DMS153 treated with DMSO at 0.1 percent for 48 hours (cell line): ENCODE measurements at regions not wholly inside any gene's neighbourhood (a gene's known extent, or its start where the extent isn't known, plus 50 kb on each side); places are given as distances from the start of the nearest gene placed in this dataset.

Experiments used
- DNase-seq: peaks from one replicate; lab custom pipeline; 2025; ENCODE audit not compliant: unreplicated experiment; lab: John Stamatoyannopoulos, UW

- no peak for DNase-seq
Measured at GRCh38 chr1:2932671-2933350, 88.5 kb upstream of the ACTRT2 start.

GRCh38 chr1:2933431-2934155, 87.7 kb upstream of the ACTRT2 start:
- no peak for DNase-seq

DNA sequence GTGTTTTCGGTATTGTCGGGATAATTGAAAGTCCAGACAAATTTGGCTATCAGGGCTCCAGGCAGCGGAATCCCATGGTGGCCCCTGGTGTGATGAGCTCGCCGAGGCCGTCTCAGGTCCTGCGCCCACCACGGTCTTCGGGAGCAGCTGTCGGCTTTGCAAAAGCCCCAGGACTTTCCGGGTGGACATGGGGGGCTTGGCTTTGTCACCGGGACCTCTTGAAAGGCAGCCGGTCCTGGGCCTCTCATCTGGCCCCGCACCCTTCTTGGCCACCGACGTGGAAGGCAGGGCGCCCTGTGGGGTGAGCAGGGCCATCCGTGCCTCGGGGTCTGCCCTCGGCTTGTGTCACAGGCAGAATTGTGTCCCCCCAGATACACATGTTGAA, 87.1 kb upstream of the ACTRT2 start:
- no peak for DNase-seq

GRCh38 chr1:2934642-2935081, 86.6 kb upstream of the ACTRT2 start:
- no peak for DNase-seq

DNA sequence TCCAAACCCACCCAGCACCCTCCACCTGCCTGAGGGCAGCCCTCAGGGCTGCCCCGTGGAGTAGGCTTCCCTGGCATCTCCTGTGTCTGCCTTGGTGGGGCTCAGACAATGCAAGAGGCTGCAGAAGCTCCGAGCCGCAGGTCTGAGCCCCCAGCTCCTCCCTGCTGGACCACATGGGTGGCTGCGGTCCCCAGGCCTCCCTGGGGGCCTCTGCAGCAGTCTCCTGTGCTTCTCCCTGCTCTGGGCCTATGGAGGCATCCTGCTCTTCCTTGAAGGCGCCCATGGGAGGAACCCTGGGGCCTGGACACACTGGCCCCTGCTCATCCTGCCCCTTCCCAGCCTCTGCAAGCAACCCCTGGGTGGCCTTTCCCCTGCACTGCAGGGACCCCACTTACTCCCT, 86.1 kb upstream of the ACTRT2 start:
- DNase-seq: no peak

- DNase-seq: no peak
Measured at GRCh38 chr1:2935751-2936390, 85.4 kb upstream of the ACTRT2 start.

- DNase-seq: no peak
Measured at GRCh38 chr1:2936559-2937515, 84.4 kb upstream of the ACTRT2 start.

DNA sequence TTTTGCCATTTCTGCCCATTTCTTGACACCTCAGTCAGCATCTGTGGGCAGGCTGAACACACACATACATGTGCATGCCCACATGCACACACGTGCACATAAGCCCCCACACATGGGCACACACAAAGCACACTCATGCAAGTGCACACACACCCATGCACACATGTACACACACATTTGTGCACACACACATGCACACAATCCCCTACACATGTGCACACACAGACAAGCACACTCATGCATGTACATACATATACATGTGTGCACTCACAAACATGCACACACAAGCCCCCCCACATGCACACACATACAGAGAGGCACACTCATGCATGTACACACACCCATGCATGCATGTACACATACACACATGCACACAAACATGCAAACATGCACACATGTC, 83.5 kb upstream of the ACTRT2 start:
- DNase-seq: no peak

DNA sequence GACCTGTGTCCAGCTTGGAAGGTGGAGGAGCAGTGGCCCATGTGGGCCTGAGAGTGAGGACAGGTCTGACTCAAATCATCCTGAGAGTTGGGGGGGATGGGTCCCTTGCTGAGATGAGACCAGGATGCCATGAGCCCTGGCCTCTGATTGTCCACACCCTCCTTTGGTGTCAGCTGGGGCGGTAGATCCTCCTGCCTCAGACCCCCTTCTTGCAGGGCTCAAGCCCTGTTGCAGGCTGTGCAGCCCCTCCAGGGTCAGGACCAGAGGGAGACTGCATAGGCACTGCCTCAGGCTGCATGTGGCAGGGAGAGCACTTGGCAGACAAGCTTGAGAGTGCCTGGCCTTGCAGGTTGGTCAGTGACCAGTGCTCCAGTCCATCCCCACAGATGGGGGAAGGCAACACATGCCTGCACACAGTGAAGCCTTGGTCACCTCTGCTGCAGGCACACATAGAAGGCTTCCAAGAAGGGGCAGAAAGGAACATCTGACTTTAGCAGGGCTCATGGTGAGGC, 82.2 kb upstream of the ACTRT2 start:
- no peak for DNase-seq

- no peak for DNase-seq
Measured at GRCh38 chr1:2940178-2940577, 81.1 kb upstream of the ACTRT2 start.

- DNase-seq: no peak
Measured at GRCh38 chr1:2941040-2941439, 80.2 kb upstream of the ACTRT2 start.

- no peak for DNase-seq
Measured at GRCh38 chr1:2941907-2942306, 79.4 kb upstream of the ACTRT2 start.

GRCh38 chr1:2942410-2942809, 78.9 kb upstream of the ACTRT2 start:
- DNase-seq: no peak

- DNase-seq: no peak
Measured at GRCh38 chr1:2943686-2944260, 77.5 kb upstream of the ACTRT2 start.

- DNase-seq: no peak
Measured at GRCh38 chr1:2944705-2945104, 76.6 kb upstream of the ACTRT2 start.

- DNase-seq: no peak
Measured at GRCh38 chr1:2945821-2946231, 75.4 kb upstream of the ACTRT2 start.

- DNase-seq: no peak
Measured at GRCh38 chr1:2946291-2946690, 75.0 kb upstream of the ACTRT2 start.

GRCh38 chr1:2946999-2947690, 74.1 kb upstream of the ACTRT2 start:
- DNase-seq: no peak

- no peak for DNase-seq
Measured at GRCh38 chr1:2948001-2948750, 73.1 kb upstream of the ACTRT2 start.
